ENCODE measurements at regions not wholly inside any gene's neighbourhood (a gene's known extent, or its start where the extent isn't known, plus 50 kb on each side); places are given as distances from the start of the nearest gene placed in this dataset.
"Not testable (repeated sequence)": the region's sequence is repeated elsewhere in the genome, so short reads cannot be mapped to it uniquely, and the experiment has no call there.

- Histone ChIP-seq H3K36me3 (replicated peaks; ENCODE audit: control insufficient read depth, insufficient read depth, low read length) (no peaks in the 10 kb centered on the region), H3K4me3 (ENCODE audit: insufficient read depth, low read depth, low read length) (no peak overlapping the region), H3K27me3 (ENCODE audit: control insufficient read depth, insufficient read depth, low read length) (no peaks in the 10 kb centered on the region)
- DNase-seq: no peak
Measured at GRCh38 chr3:173342679-173343078, 54.9 kb upstream of the NLGN1 start.

- Histone ChIP-seq H3K4me3 (ENCODE audit: insufficient read depth, low read depth, low read length) (no peak overlapping the region), H3K36me3 (replicated peaks; ENCODE audit: control insufficient read depth, insufficient read depth, low read length) (no peaks in the 10 kb centered on the region), H3K27me3 (ENCODE audit: control insufficient read depth, insufficient read depth, low read length) (no peaks in the 10 kb centered on the region)
- no peak for DNase-seq
Measured at GRCh38 chr3:173340626-173341025, 56.9 kb upstream of the NLGN1 start.

GRCh38 chr3:173336261-173336660 is 61.3 kb upstream of the NLGN1 start:
- no peaks in the 10 kb centered on the region for H3K36me3 ChIP-seq (replicated peaks; ENCODE audit: control insufficient read depth, insufficient read depth, low read length)
- no peaks in the 10 kb centered on the region for H3K27me3 ChIP-seq (ENCODE audit: control insufficient read depth, insufficient read depth, low read length)
- H3K4me3 ChIP-seq (ENCODE audit: insufficient read depth, low read depth, low read length): no peak overlapping the region
- no peak for DNase-seq

- Histone ChIP-seq H3K4me3 (ENCODE audit: insufficient read depth, low read depth, low read length) (no peak overlapping the region), H3K36me3 (replicated peaks; ENCODE audit: control insufficient read depth, insufficient read depth, low read length) (no peaks in the 10 kb centered on the region), H3K27me3 (ENCODE audit: control insufficient read depth, insufficient read depth, low read length) (no peaks in the 10 kb centered on the region)
- DNase-seq: no peak
Measured at GRCh38 chr3:173306110-173306509, 91.4 kb upstream of the NLGN1 start.

GRCh38 chr3:173304182-173304800 is 93.3 kb upstream of the NLGN1 start:
- H3K4me3 ChIP-seq (ENCODE audit: insufficient read depth, low read depth, low read length): no peak overlapping the region
- DNase-seq: no peak
- no peaks in the 10 kb centered on the region for H3K36me3 ChIP-seq (replicated peaks; ENCODE audit: control insufficient read depth, insufficient read depth, low read length)
- no peaks in the 10 kb centered on the region for H3K27me3 ChIP-seq (ENCODE audit: control insufficient read depth, insufficient read depth, low read length)

- H3K4me3 ChIP-seq (ENCODE audit: insufficient read depth, low read depth, low read length): no peak overlapping the region
- DNase-seq: no peak
- H3K27me3 ChIP-seq (ENCODE audit: control insufficient read depth, insufficient read depth, low read length): no peaks in the 10 kb centered on the region
- H3K36me3 ChIP-seq (replicated peaks; ENCODE audit: control insufficient read depth, insufficient read depth, low read length): no peaks in the 10 kb centered on the region
Measured at GRCh38 chr3:173301647-173302046, 95.9 kb upstream of the NLGN1 start.

GRCh38 chr3:173289072-173289471 is 108.5 kb upstream of the NLGN1 start:
- DNase-seq: no peak
- Histone ChIP-seq H3K27me3 (ENCODE audit: control insufficient read depth, insufficient read depth, low read length) (no peaks in the 10 kb centered on the region), H3K4me3 (ENCODE audit: insufficient read depth, low read depth, low read length) (no peak overlapping the region), H3K36me3 (replicated peaks; ENCODE audit: control insufficient read depth, insufficient read depth, low read length) (no peaks in the 10 kb centered on the region)

- H3K27me3 ChIP-seq (ENCODE audit: control insufficient read depth, insufficient read depth, low read length): no peaks in the 10 kb centered on the region
- DNase-seq: no peak
- H3K36me3 ChIP-seq (replicated peaks; ENCODE audit: control insufficient read depth, insufficient read depth, low read length): no peaks in the 10 kb centered on the region
- H3K4me3 ChIP-seq (ENCODE audit: insufficient read depth, low read depth, low read length): no peak overlapping the region
Measured at GRCh38 chr3:173287361-173287760, 110.2 kb upstream of the NLGN1 start.

GRCh38 chr3:173286507-173286906 is 111.0 kb upstream of the NLGN1 start:
- not testable (repeated sequence) for H3K27me3 ChIP-seq (ENCODE audit: control insufficient read depth, insufficient read depth, low read length); DNase-seq; H3K4me3 ChIP-seq (ENCODE audit: insufficient read depth, low read depth, low read length); H3K36me3 ChIP-seq (replicated peaks; ENCODE audit: control insufficient read depth, insufficient read depth, low read length)

GRCh38 chr3:173284301-173284700 is 113.2 kb upstream of the NLGN1 start:
- no peak for DNase-seq
- Histone ChIP-seq H3K4me3 (ENCODE audit: insufficient read depth, low read depth, low read length) (no peak overlapping the region), H3K27me3 (ENCODE audit: control insufficient read depth, insufficient read depth, low read length) (no peaks in the 10 kb centered on the region), H3K36me3 (replicated peaks; ENCODE audit: control insufficient read depth, insufficient read depth, low read length) (no peaks in the 10 kb centered on the region)

- peak; percentile 22 for DNase-seq
- Histone ChIP-seq H3K27me3 (ENCODE audit: control insufficient read depth, insufficient read depth, low read length) (no peaks in the 10 kb centered on the region), H3K4me3 (ENCODE audit: insufficient read depth, low read depth, low read length) (no peak overlapping the region), H3K36me3 (replicated peaks; ENCODE audit: control insufficient read depth, insufficient read depth, low read length) (no peaks in the 10 kb centered on the region)
Measured at GRCh38 chr3:173275740-173276139, 121.8 kb upstream of the NLGN1 start.

- DNase-seq: no peak
- no peaks in the 10 kb centered on the region for H3K27me3 ChIP-seq (ENCODE audit: control insufficient read depth, insufficient read depth, low read length)
- H3K4me3 ChIP-seq (ENCODE audit: insufficient read depth, low read depth, low read length): no peak overlapping the region
- no peaks in the 10 kb centered on the region for H3K36me3 ChIP-seq (replicated peaks; ENCODE audit: control insufficient read depth, insufficient read depth, low read length)
Measured at GRCh38 chr3:173273838-173274237, 123.7 kb upstream of the NLGN1 start.

- Histone ChIP-seq H3K36me3 (replicated peaks; ENCODE audit: control insufficient read depth, insufficient read depth, low read length) (no peaks in the 10 kb centered on the region), H3K27me3 (ENCODE audit: control insufficient read depth, insufficient read depth, low read length) (no peaks in the 10 kb centered on the region), H3K4me3 (ENCODE audit: insufficient read depth, low read depth, low read length) (no peak overlapping the region)
- no peak for DNase-seq
Measured at GRCh38 chr3:173268781-173269180, 127.7 kb upstream of the SPATA16 start.

GRCh38 chr3:173267716-173268115 is 126.7 kb upstream of the SPATA16 start:
- no peak overlapping the region for H3K4me3 ChIP-seq (ENCODE audit: insufficient read depth, low read depth, low read length)
- H3K36me3 ChIP-seq (replicated peaks; ENCODE audit: control insufficient read depth, insufficient read depth, low read length): no peaks in the 10 kb centered on the region
- no peak for DNase-seq
- H3K27me3 ChIP-seq (ENCODE audit: control insufficient read depth, insufficient read depth, low read length): no peaks in the 10 kb centered on the region

GRCh38 chr3:173266441-173266840 is 125.4 kb upstream of the SPATA16 start:
- Histone ChIP-seq H3K27me3 (ENCODE audit: control insufficient read depth, insufficient read depth, low read length) (no peaks in the 10 kb centered on the region), H3K4me3 (ENCODE audit: insufficient read depth, low read depth, low read length) (no peak overlapping the region), H3K36me3 (replicated peaks; ENCODE audit: control insufficient read depth, insufficient read depth, low read length) (no peaks in the 10 kb centered on the region)
- DNase-seq: no peak

- no peak for DNase-seq
- H3K36me3 ChIP-seq (replicated peaks; ENCODE audit: control insufficient read depth, insufficient read depth, low read length): no peaks in the 10 kb centered on the region
- H3K27me3 ChIP-seq (ENCODE audit: control insufficient read depth, insufficient read depth, low read length): no peaks in the 10 kb centered on the region
- H3K4me3 ChIP-seq (ENCODE audit: insufficient read depth, low read depth, low read length): no peak overlapping the region
Measured at GRCh38 chr3:173258697-173259096, 117.7 kb upstream of the SPATA16 start.

All from H7 (cell line).